NCI-H226 (cell line): ENCODE measurements at regions not wholly inside any gene's neighbourhood (a gene's known extent, or its start where the extent isn't known, plus 50 kb on each side); places are given as distances from the start of the nearest gene placed in this dataset.
"Not testable (repeated sequence)": the region's sequence is repeated elsewhere in the genome, so short reads cannot be mapped to it uniquely, and the experiment has no call there.

Source experiments
- DNase-seq: peaks from one replicate; pipeline ENCODE4 v3.0.0-alpha.2; 2015

- no peak for DNase-seq
These were observed 97.3 kb upstream of the CPM start for GRCh38 chr12:69030321-69030720.

GRCh38 chr12:69036533-69036932, 103.6 kb upstream of the CPM start:
- no peak for DNase-seq

GRCh38 chr12:69036999-69037398, 104.0 kb upstream of the CPM start:
- DNase-seq: no peak

GRCh38 chr12:69039911-69040310, 106.9 kb upstream of the CPM start:
- DNase-seq: no peak

GRCh38 chr12:69042557-69042956, 109.6 kb upstream of the CPM start:
- no peak for DNase-seq

GRCh38 chr12:69042970-69043369, 110.0 kb upstream of the CPM start:
- DNase-seq: no peak

- DNase-seq: no peak
These were observed 111.9 kb upstream of the CPM start for GRCh38 chr12:69044887-69045286.

GRCh38 chr12:69045430-69045829, 112.5 kb upstream of the CPM start:
- no peak for DNase-seq

- no peak for DNase-seq
These were observed 113.4 kb upstream of the CPM start for GRCh38 chr12:69046363-69046762.

GRCh38 chr12:69046920-69047319, 113.9 kb upstream of the CPM start:
- DNase-seq: no peak

GRCh38 chr12:69047990-69048389, 115.0 kb upstream of the CPM start:
- DNase-seq: no peak

GRCh38 chr12:69049855-69050254, 116.9 kb upstream of the CPM start:
- not testable (repeated sequence) for DNase-seq

- DNase-seq: peak; percentile 79
These were observed 119.8 kb upstream of the CPM start for GRCh38 chr12:69052613-69053408.

GRCh38 chr12:69054343-69055056, 121.5 kb upstream of the CPM start:
- no peak for DNase-seq

GRCh38 chr12:69055280-69055679, 122.3 kb upstream of the CPM start:
- no peak for DNase-seq

GRCh38 chr12:69055706-69056105, 122.7 kb upstream of the CPM start:
- DNase-seq: no peak

GRCh38 chr12:69056743-69057515, 124.0 kb upstream of the CPM start:
- peak; percentile 30 for DNase-seq

- DNase-seq: no peak
These were observed 124.8 kb upstream of the CPM start for GRCh38 chr12:69057742-69058141.

GRCh38 chr12:69059465-69060457, 126.8 kb upstream of the CPM start:
- peak; percentile 83 for DNase-seq

- DNase-seq: no peak
These were observed 128.6 kb upstream of the CPM start for GRCh38 chr12:69061574-69061973.

GRCh38 chr12:69062621-69063237, 129.8 kb upstream of the CPM start:
- DNase-seq: no peak
